ENCODE measurements at regions not wholly inside any gene's neighbourhood (a gene's known extent, or its start where the extent isn't known, plus 50 kb on each side); places are given as distances from the start of the nearest gene placed in this dataset.

- DNase-seq, result no peak
Observed at GRCh38 chr3:22236490-22237270, 485.7 kb upstream of the ZNF385D start.

- no peak for DNase-seq
Observed at GRCh38 chr3:22239011-22239410, 488.0 kb upstream of the ZNF385D start.

- DNase-seq, result no peak
Observed at GRCh38 chr3:22241110-22241509, 490.1 kb upstream of the ZNF385D start.

GRCh38 chr3:22244761-22245521, 493.9 kb upstream of the ZNF385D start:
- no peak for DNase-seq

GRCh38 chr3:22245811-22246583, 495.0 kb upstream of the ZNF385D start:
- DNase-seq, result no peak

GRCh38 chr3:22249658-22250057, 498.6 kb upstream of the ZNF385D start:
- DNase-seq, result no peak

- no peak for DNase-seq
Observed at GRCh38 chr3:22257252-22257651, 506.2 kb upstream of the ZNF385D start.

GRCh38 chr3:22262386-22262785, 511.4 kb upstream of the ZNF385D start:
- DNase-seq, result no peak

GRCh38 chr3:22263042-22263441, 512.0 kb upstream of the ZNF385D start:
- DNase-seq, result no peak

GRCh38 chr3:22265403-22265802, 514.4 kb upstream of the ZNF385D start:
- no peak for DNase-seq

GRCh38 chr3:22269831-22270230, 518.8 kb upstream of the ZNF385D start:
- no peak for DNase-seq

GRCh38 chr3:22276351-22276750, 525.3 kb upstream of the ZNF385D start:
- DNase-seq, result no peak

- DNase-seq, result no peak
Observed at GRCh38 chr3:22284559-22284958, 533.5 kb upstream of the ZNF385D start.

GRCh38 chr3:22288756-22289155, 537.7 kb upstream of the ZNF385D start:
- DNase-seq, result no peak

- DNase-seq, result no peak
Observed at GRCh38 chr3:22292681-22293080, 541.7 kb upstream of the ZNF385D start.

- no peak for DNase-seq
Observed at GRCh38 chr3:22296601-22297000, 545.6 kb upstream of the ZNF385D start.

- no peak for DNase-seq
Observed at GRCh38 chr3:22297436-22297835, 546.4 kb upstream of the ZNF385D start.

GRCh38 chr3:22306454-22306853, 555.4 kb upstream of the ZNF385D start:
- no peak for DNase-seq

- DNase-seq, result no peak
Observed at GRCh38 chr3:22308871-22309270, 557.9 kb upstream of the ZNF385D start.

GRCh38 chr3:22315925-22316324, 564.9 kb upstream of the ZNF385D start:
- DNase-seq, result no peak

GRCh38 chr3:22318325-22318724, 567.3 kb upstream of the ZNF385D start:
- DNase-seq, result no peak

- DNase-seq, result no peak
Observed at GRCh38 chr3:22319446-22319845, 568.4 kb upstream of the ZNF385D start.

GRCh38 chr3:22322861-22323260, 571.9 kb upstream of the ZNF385D start:
- no peak for DNase-seq

- DNase-seq, result no peak
Observed at GRCh38 chr3:22326305-22326704, 575.3 kb upstream of the ZNF385D start.

Data from stimulated activated CD8-positive, alpha-beta memory T cell treated with anti-CD3 and anti-CD28 coated beads, Interleukin-4, amount 100 ng/mL, for 48 hours (primary cell).